HL-60 (cell line): ENCODE measurements at regions not wholly inside any gene's neighbourhood (a gene's known extent, or its start where the extent isn't known, plus 50 kb on each side); places are given as distances from the start of the nearest gene placed in this dataset.

Experiments used
- DNase-seq, 2 experiments: peaks; one replicate each; pipeline ENCODE4 v3.0.0-alpha.2; 2010 to 2020; ENCODE audit warnings: low read depth in 1 of 2, low spot score in 1 of 2
- H3K27ac ChIP-seq: fragments of 250-450 bp; sonication (Bioruptor Pico); replicated peaks from 2 replicates; pipeline ENCODE4 v1.5.1; 2020; ENCODE audit warnings: mild to moderate bottlenecking, moderate library complexity
- H3K27me3 ChIP-seq: fragments of 250-450 bp; sonication (Bioruptor Pico); 2 replicates; pipeline ENCODE4 v1.5.1; 2021; ENCODE audit warnings: mild to moderate bottlenecking, moderate library complexity; ENCODE audit not compliant: insufficient read depth, poor library complexity, severe bottlenecking
- H3K4me3 ChIP-seq: replicated peaks from 2 replicates; pipeline ENCODE4 v1.5.1; 2011; ENCODE audit warnings: mild to moderate bottlenecking, control low read depth, low read length; ENCODE audit not compliant: insufficient read depth
- GABPA ChIP-seq: IDR thresholded peaks from 2 replicates; pipeline ENCODE4 v1.6.1; 2012; ENCODE audit warnings: low read depth
- POLR2AphosphoS5 ChIP-seq: IDR thresholded peaks from 2 replicates; pipeline ENCODE4 v1.6.1; 2012; ENCODE audit warnings: low read depth
- SPI1 ChIP-seq: IDR thresholded peaks from 2 replicates; pipeline ENCODE4 v1.6.1; 2012; ENCODE audit warnings: low read depth, mild to moderate bottlenecking, borderline replicate concordance
- TF ChIP-seq, protein P1 (sequence below): IDR thresholded peaks from one replicate; pipeline ENCODE4 v1.5.1; 2011; ENCODE audit warnings: low read length, control low read depth, inconsistent platforms; ENCODE audit not compliant: insufficient read depth
- TF ChIP-seq, protein P2 (sequence below): IDR thresholded peaks from 2 replicates; pipeline ENCODE4 v1.6.1; 2012; ENCODE audit warnings: low read depth; ENCODE audit not compliant: insufficient replicate concordance

- no peak for DNase-seq
- TF ChIP-seq SPI1 (no peak), GABPA (no peak), POLR2AphosphoS5 (no peak)
- TF ChIP-seq, protein P1, sequence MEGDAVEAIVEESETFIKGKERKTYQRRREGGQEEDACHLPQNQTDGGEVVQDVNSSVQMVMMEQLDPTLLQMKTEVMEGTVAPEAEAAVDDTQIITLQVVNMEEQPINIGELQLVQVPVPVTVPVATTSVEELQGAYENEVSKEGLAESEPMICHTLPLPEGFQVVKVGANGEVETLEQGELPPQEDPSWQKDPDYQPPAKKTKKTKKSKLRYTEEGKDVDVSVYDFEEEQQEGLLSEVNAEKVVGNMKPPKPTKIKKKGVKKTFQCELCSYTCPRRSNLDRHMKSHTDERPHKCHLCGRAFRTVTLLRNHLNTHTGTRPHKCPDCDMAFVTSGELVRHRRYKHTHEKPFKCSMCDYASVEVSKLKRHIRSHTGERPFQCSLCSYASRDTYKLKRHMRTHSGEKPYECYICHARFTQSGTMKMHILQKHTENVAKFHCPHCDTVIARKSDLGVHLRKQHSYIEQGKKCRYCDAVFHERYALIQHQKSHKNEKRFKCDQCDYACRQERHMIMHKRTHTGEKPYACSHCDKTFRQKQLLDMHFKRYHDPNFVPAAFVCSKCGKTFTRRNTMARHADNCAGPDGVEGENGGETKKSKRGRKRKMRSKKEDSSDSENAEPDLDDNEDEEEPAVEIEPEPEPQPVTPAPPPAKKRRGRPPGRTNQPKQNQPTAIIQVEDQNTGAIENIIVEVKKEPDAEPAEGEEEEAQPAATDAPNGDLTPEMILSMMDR, result no peak
- TF ChIP-seq, protein P2, sequence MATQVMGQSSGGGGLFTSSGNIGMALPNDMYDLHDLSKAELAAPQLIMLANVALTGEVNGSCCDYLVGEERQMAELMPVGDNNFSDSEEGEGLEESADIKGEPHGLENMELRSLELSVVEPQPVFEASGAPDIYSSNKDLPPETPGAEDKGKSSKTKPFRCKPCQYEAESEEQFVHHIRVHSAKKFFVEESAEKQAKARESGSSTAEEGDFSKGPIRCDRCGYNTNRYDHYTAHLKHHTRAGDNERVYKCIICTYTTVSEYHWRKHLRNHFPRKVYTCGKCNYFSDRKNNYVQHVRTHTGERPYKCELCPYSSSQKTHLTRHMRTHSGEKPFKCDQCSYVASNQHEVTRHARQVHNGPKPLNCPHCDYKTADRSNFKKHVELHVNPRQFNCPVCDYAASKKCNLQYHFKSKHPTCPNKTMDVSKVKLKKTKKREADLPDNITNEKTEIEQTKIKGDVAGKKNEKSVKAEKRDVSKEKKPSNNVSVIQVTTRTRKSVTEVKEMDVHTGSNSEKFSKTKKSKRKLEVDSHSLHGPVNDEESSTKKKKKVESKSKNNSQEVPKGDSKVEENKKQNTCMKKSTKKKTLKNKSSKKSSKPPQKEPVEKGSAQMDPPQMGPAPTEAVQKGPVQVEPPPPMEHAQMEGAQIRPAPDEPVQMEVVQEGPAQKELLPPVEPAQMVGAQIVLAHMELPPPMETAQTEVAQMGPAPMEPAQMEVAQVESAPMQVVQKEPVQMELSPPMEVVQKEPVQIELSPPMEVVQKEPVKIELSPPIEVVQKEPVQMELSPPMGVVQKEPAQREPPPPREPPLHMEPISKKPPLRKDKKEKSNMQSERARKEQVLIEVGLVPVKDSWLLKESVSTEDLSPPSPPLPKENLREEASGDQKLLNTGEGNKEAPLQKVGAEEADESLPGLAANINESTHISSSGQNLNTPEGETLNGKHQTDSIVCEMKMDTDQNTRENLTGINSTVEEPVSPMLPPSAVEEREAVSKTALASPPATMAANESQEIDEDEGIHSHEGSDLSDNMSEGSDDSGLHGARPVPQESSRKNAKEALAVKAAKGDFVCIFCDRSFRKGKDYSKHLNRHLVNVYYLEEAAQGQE, result no peak
- Histone ChIP-seq H3K4me3 (no peak overlapping the region), H3K27ac (no peak overlapping the region), H3K27me3 (no peaks in the 10 kb centered on the region)
Measured at GRCh38 chr2:2569836-2570235, 238.8 kb upstream of the MYT1L start.

DNA sequence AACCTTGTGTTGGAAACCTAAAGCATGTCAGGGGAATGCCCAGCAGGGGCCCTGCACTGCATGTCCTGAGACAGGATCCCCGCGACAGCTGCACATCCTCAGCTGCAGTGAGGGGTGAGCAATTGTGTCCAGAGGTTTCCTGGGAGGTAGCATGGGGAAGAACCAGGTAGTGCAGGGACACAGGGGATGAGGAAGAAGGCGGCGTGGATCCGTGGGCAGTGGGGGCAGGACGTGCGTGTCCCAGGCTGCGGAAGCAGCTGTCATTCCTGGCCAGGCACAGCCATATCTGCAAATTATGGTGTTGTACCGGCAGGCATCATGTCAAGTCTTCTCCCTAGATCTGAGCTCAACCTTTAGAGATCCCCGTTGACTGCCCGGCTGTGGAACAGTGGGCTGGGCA lies 238.2 kb upstream of the MYT1L start:
- TF ChIP-seq GABPA (no peak), POLR2AphosphoS5 (no peak), SPI1 (no peak)
- TF ChIP-seq, protein P1, result no peak
- TF ChIP-seq, protein P2, result no peak
- no peak for DNase-seq
- H3K4me3 ChIP-seq, result no peak overlapping the region
- H3K27ac ChIP-seq, result no peak overlapping the region
- H3K27me3 ChIP-seq, result no peaks in the 10 kb centered on the region

DNA sequence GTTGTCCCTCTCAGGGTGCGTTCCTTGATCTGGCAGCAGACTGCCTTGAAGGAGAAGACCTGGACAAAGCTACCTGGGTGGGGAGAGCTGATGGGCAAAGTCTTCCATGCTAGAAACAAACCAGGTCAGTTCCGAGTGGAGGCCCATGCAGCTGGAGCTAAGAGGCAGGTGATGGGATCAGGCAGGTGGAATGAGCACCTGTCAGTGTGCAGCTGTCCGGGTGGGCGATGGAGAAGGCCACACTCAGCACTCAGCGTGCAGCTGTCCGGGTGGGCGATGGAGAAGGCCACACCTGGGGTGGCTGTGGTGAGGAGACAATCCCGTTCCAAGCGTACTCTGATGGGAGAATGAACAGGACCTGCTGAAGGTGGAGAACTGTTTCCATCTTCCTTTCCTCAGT lies 237.3 kb upstream of the MYT1L start:
- Histone ChIP-seq H3K4me3 (no peak overlapping the region), H3K27me3 (no peaks in the 10 kb centered on the region), H3K27ac (no peak overlapping the region)
- TF ChIP-seq POLR2AphosphoS5 (no peak), SPI1 (no peak), GABPA (no peak)
- TF ChIP-seq, protein P1, result no peak
- TF ChIP-seq, protein P2, result no peak
- no peak for DNase-seq
